PC-3 (cell line): ENCODE measurements at regions not wholly inside any gene's neighbourhood (a gene's known extent, or its start where the extent isn't known, plus 50 kb on each side); places are given as distances from the start of the nearest gene placed in this dataset.

ENCODE experiments used
- CTCF ChIP-seq: fragments of 300-600 bp; sonication (generic); conservative IDR thresholded peaks from 2 replicates; pipeline ENCODE4 v1.5.1; 2017; ENCODE audit warnings: antibody characterized with exemption, low read depth, mild to moderate bottlenecking, low read length
- EZH2 ChIP-seq: fragments of 300-600 bp; sonication (generic); IDR thresholded peaks from one replicate; pipeline ENCODE4 v1.6.1; 2017; ENCODE audit warnings: antibody characterized with exemption, mild to moderate bottlenecking, low read length; ENCODE audit not compliant: unreplicated experiment
- EZH2phosphoT487 ChIP-seq: fragments of 300-600 bp; sonication (generic); IDR thresholded peaks from 2 replicates; pipeline ENCODE4 v1.6.1; 2018; ENCODE audit warnings: mild to moderate bottlenecking, antibody characterized with exemption, low read length, borderline replicate concordance

- TF ChIP-seq CTCF (no peak), EZH2phosphoT487 (no peak), EZH2 (no peak)
Observed at GRCh38 chr3:25088284-25088683, 339.8 kb upstream of the RARB start.
